ENCODE measurements at regions not wholly inside any gene's neighbourhood (a gene's known extent, or its start where the extent isn't known, plus 50 kb on each side); places are given as distances from the start of the nearest gene placed in this dataset.
"Not testable (repeated sequence)": the region's sequence is repeated elsewhere in the genome, so short reads cannot be mapped to it uniquely, and the experiment has no call there.

- DNase-seq: peak; percentile 65
Measured at GRCh38 chr5:42949348-42950115, 90.6 kb downstream of the ANXA2R start.

- no peak for DNase-seq
Measured at GRCh38 chr5:42948961-42949347, 91.2 kb downstream of the ANXA2R start.

GRCh38 chr5:42944989-42945388, 95.1 kb downstream of the ANXA2R start:
- DNase-seq: no peak

GRCh38 chr5:42943931-42944631, 96.0 kb downstream of the ANXA2R start:
- DNase-seq: no peak

- DNase-seq: no peak
Measured at GRCh38 chr5:42940853-42941252, 99.3 kb downstream of the ANXA2R start.

GRCh38 chr5:42932011-42932410, 108.1 kb downstream of the ANXA2R start:
- not testable (repeated sequence) for DNase-seq

GRCh38 chr5:42931451-42931850, 108.7 kb downstream of the ANXA2R start:
- DNase-seq: not testable (repeated sequence)

- DNase-seq: no peak
Measured at GRCh38 chr5:42930934-42931333, 109.2 kb downstream of the ANXA2R start.

GRCh38 chr5:42929871-42930270, 110.2 kb downstream of the ANXA2R start:
- DNase-seq: no peak

GRCh38 chr5:42927730-42928129, 112.4 kb downstream of the ANXA2R start:
- no peak for DNase-seq

GRCh38 chr5:42924686-42925085, 113.0 kb upstream of the SELENOP start:
- DNase-seq: no peak

GRCh38 chr5:42924226-42924625, 112.5 kb upstream of the SELENOP start:
- no peak for DNase-seq

GRCh38 chr5:42923710-42924109, 112.0 kb upstream of the SELENOP start:
- no peak for DNase-seq

- DNase-seq: no peak
Measured at GRCh38 chr5:42919600-42919999, 107.9 kb upstream of the SELENOP start.

- DNase-seq: no peak
Measured at GRCh38 chr5:42915306-42915866, 103.7 kb upstream of the SELENOP start.

- peak; percentile 49 for DNase-seq
Measured at GRCh38 chr5:42912184-42912798, 100.6 kb upstream of the SELENOP start.

GRCh38 chr5:42908509-42909488, 97.1 kb upstream of the SELENOP start:
- peak; percentile 89 for DNase-seq

GRCh38 chr5:42908086-42908485, 96.4 kb upstream of the SELENOP start:
- no peak for DNase-seq

GRCh38 chr5:42905827-42906226, 94.1 kb upstream of the SELENOP start:
- DNase-seq: no peak

GRCh38 chr5:42900734-42901133, 89.0 kb upstream of the SELENOP start:
- no peak for DNase-seq

- DNase-seq: no peak
Measured at GRCh38 chr5:42898760-42899159, 87.1 kb upstream of the SELENOP start.

GRCh38 chr5:42896523-42896922, 84.8 kb upstream of the SELENOP start:
- no peak for DNase-seq
